ENCODE measurements at regions not wholly inside any gene's neighbourhood (a gene's known extent, or its start where the extent isn't known, plus 50 kb on each side); places are given as distances from the start of the nearest gene placed in this dataset.

- no peaks in the 10 kb centered on the region for H3K27me3 Mint-ChIP-seq (ENCODE audit: low read depth)
- DNase-seq: no peak
- Histone ChIP-seq H2AFZ (ENCODE audit: low read length) (no peak overlapping the region), H3K4ac (ENCODE audit: low read depth, low read length) (no peak overlapping the region), H3K23ac (ENCODE audit: insufficient read length, low read depth, low read length) (no peak overlapping the region), H3K9ac (ENCODE audit: extremely low read depth, insufficient read length, low read length) (no peak overlapping the region), H2AK5ac (ENCODE audit: insufficient read length, low read length) (no peak overlapping the region), H2BK20ac (ENCODE audit: low read depth, low read length, poor library complexity, severe bottlenecking) (no peak overlapping the region), H4K20me1 (ENCODE audit: control insufficient read depth, insufficient read depth, insufficient read length) (no peaks in the 10 kb centered on the region), H3K23me2 (ENCODE audit: insufficient read length, low read depth, low read length, poor library complexity, severe bottlenecking) (no peaks in the 10 kb centered on the region), H3K27ac (ENCODE audit: insufficient read length, low read depth, low read length) (no peak overlapping the region), H3K27me3 (ENCODE audit: insufficient read depth, low read length) (no peaks in the 10 kb centered on the region), H3K79me1 (ENCODE audit: insufficient read depth, low read depth, low read length, poor library complexity, severe bottlenecking) (no peaks in the 10 kb centered on the region), H2BK5ac (ENCODE audit: insufficient read length, low read length) (no peak overlapping the region), H3K79me2 (ENCODE audit: insufficient read depth, low read length) (no peaks in the 10 kb centered on the region), H4K91ac (ENCODE audit: insufficient read length, low read depth, low read length) (no peak overlapping the region), H2BK15ac (ENCODE audit: low read depth, low read length) (no peak overlapping the region), H3K56ac (ENCODE audit: insufficient read length, low read depth, low read length) (no peak overlapping the region), H4K5ac (ENCODE audit: insufficient read length, low read depth, low read length) (no peak overlapping the region), H3K4me2 (ENCODE audit: insufficient read depth, insufficient read length, low read length) (no peak overlapping the region), H3K14ac (ENCODE audit: insufficient read depth, low read length) (no peak overlapping the region), H3K18ac (ENCODE audit: insufficient read length, low read depth, low read length) (no peak overlapping the region), H3K9me3 (ENCODE audit: control insufficient read depth, low read depth, low read length) (no peaks in the 10 kb centered on the region), H3T11ph (ENCODE audit: low read length) (no peak overlapping the region), H3K4me1 (ENCODE audit: insufficient read depth, low read length) (no peaks in the 10 kb centered on the region), H2BK12ac (ENCODE audit: insufficient read length, low read depth, low read length) (no peak overlapping the region), H4K8ac (replicated peaks; ENCODE audit: insufficient read length, low read depth, low read length) (no peak overlapping the region), H2BK120ac (ENCODE audit: low read depth, low read length, poor library complexity, severe bottlenecking) (no peak overlapping the region)
- H3K9me3 Mint-ChIP-seq: no peaks in the 10 kb centered on the region
- no peaks in the 10 kb centered on the region for H3K4me1 Mint-ChIP-seq
- no peak overlapping the region for H3K27ac Mint-ChIP-seq
- H3K36me3 Mint-ChIP-seq (ENCODE audit: insufficient read depth in 1 of 3, low read depth in 3 of 3): no peaks in the 10 kb centered on the region
- H3K4me3 Mint-ChIP-seq: no peak overlapping the region
- TF ChIP-seq CTCF (conservative IDR thresholded peaks at IDR 0.05): no peak
Measured at GRCh38 chr9:31582561-31582960, 801.9 kb upstream of the ACO1 start.

Data from H9 (cell line).